Skin of body (tissue), 1 donor: ENCODE measurements at regions not wholly inside any gene's neighbourhood (a gene's known extent, or its start where the extent isn't known, plus 50 kb on each side); places are given as distances from the start of the nearest gene placed in this dataset.
"Not testable (repeated sequence)": the region's sequence is repeated elsewhere in the genome, so short reads cannot be mapped to it uniquely, and the experiment has no call there.

Source experiments
- DNase-seq: peaks from one replicate; lab custom pipeline; 2025; lab: John Stamatoyannopoulos, UW

GRCh38 chr10:29363930-29364329 is 75.1 kb downstream of the LYZL1 start:
- DNase-seq: not testable (repeated sequence)

- not testable (repeated sequence) for DNase-seq
Observed at GRCh38 chr10:29366206-29366605, 77.3 kb downstream of the LYZL1 start.

- DNase-seq: no peak
Observed at GRCh38 chr10:29369419-29369818, 80.5 kb downstream of the LYZL1 start.

- peak; percentile 62 for DNase-seq
Observed at GRCh38 chr10:29370097-29371092, 81.5 kb downstream of the LYZL1 start.

DNA sequence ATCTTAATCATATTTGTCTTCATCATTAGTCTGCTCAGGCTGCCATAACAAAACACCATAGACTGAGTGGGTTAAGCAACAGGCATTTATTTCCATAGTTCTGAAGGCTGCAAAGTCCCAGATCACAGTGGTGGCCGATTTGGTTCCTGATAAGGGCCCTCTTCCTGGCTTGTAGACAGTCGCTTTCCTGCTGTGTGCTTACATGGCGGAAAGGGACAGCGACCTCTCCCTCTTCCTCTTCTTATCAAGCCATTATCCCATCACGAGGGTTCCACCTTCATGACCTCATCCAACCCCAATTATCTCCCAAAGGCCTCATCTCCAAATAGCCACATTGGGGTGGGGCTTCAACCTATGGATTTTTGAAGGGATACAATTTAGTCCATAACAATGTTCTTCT is 84.0 kb downstream of the LYZL1 start:
- DNase-seq: no peak

DNA sequence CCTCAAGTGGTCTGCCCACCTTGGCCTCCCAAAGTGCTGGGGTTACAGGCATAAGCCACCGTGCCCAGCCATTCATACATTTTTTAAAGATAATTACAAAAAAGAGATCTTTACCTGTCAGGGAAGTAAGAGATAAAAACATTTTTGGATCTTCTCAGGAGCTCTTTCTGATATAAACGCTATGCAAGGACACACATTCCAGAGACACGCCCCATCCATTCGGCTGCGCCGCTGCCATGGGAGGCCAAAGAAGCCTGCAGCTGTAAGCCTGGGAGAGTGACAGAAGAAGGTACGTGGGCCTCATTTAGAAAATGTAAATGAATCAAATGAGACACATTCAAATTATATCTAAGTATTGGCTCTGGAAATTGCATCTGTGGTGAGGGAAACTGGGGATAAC is 85.3 kb downstream of the LYZL1 start:
- no peak for DNase-seq

DNA sequence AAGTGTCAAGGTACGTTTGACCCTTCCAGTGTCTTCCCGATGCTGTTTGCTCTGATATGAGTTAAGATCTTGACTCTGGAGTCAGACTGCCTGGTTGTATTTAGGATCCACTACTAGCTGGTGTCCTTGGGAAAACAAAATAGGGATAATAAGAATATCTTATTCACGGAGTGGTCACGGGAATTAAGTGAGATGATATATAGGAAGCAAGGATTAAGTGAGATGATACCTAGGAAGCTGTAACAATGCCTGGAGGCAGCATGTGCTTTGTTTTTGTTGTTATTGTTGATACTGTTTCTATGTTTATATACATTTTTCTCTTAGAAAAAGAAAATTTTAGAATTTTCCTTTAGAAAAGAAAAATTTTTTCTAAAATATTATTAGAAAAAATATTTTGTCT is 87.0 kb downstream of the LYZL1 start:
- DNase-seq: no peak

DNA sequence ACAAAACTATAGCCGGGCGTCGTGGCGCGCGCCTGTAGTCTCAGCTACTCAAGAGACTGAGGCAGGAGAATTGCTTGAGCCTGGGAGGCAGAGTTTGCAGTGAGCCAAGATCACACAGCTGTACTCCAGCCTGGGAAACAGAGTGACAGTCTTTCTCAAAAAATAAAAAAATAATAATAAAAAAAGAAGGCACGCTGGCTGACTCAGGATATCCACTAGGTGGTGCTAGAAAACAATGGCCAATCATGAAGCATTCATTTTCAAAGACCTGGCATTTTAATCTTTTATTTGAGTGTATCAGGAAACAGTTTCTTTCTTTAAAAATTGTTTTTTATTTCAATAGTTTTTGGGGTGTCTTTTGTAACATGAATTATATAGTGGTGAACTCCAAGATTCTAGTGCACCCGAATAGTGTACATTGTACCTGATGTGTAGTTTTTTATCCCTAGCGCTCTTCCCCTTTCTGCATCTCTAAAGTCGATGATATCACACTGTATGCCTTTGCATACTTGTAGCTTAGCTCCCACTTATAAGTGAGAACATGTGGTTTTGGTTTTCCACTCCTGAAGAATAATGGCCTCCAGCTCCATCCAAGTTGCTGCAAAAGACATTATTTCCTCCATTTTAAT is 88.6 kb downstream of the LYZL1 start:
- no peak for DNase-seq

GRCh38 chr10:29378106-29378505 is 89.2 kb downstream of the LYZL1 start:
- no peak for DNase-seq

GRCh38 chr10:29379208-29379607 is 90.3 kb downstream of the LYZL1 start:
- DNase-seq: no peak

- not testable (repeated sequence) for DNase-seq
Observed at GRCh38 chr10:29379777-29380598, 91.1 kb downstream of the LYZL1 start.

GRCh38 chr10:29380599-29381511 is 92.0 kb downstream of the LYZL1 start:
- not testable (repeated sequence) for DNase-seq

DNA sequence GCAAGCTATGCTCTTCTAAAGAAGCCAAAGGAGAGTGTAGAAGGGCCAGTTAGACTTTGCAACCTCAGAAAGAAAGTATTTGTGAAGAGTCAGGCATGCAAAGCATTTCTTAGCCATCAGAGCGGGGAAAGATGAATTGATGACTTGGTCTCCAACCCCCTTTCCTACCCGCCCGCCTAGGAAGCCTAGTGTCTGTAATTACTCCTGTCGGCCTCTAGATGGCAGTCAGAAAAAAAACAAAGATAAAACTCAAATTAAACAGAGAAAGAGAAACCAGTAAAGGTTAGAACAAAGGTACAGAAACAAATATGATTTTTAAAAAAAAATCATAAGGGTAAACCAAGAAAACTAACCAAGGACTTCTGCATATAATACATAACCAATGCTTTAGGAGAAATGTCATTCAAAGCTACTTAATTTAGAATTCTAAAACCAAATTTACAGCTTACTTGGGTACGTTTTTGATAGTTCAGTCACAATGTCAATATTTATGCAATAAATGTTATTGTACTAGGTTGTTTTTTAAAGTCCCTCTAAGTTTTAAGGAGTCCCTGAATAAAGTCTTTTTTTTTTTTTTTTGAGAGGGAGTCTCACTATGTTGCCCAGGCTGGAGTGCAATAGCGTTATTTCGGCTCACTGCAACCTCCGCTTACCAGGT is 97.6 kb downstream of the LYZL1 start:
- DNase-seq: no peak

DNA sequence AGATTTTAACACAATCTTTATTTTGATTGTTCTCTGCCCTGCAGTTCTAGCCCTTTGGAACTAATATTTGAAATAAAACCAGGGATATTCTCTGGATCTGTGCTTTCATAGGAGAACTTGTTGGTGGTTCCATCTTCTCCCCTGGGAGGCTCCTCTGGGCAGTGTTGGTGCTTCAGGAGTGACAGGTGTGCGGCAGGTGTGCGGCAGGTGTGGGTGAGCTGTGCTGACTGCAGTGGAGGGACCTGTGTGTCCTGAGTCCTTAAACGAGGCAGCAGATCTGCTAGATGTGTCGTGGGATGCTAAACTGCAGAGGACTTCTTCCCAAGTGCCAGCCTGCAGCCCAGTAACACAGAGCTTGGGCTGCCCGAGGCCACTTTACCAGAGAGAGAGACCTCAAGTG is 98.4 kb downstream of the LYZL1 start:
- no peak for DNase-seq

DNA sequence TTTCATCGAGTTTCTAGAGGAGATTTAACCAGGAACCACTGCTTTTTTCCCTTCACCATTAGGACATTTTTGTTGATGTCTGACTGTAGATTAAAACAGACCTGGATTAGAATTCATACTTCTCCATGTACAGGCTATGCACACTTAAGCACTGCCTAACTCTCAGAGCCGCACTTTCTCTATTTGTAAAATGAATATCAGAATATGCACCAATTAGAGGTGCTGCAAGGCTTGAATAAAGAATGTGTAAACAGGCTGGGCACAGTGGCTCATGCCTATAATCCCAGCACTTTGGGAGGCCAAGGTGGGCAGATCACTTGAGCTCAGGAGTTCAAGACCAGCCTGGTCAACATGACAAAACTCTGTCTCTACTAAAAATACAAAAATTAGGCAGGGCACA is 99.2 kb downstream of the LYZL1 start:
- not testable (repeated sequence) for DNase-seq

GRCh38 chr10:29389493-29389892 is 100.6 kb downstream of the LYZL1 start:
- DNase-seq: no peak

DNA sequence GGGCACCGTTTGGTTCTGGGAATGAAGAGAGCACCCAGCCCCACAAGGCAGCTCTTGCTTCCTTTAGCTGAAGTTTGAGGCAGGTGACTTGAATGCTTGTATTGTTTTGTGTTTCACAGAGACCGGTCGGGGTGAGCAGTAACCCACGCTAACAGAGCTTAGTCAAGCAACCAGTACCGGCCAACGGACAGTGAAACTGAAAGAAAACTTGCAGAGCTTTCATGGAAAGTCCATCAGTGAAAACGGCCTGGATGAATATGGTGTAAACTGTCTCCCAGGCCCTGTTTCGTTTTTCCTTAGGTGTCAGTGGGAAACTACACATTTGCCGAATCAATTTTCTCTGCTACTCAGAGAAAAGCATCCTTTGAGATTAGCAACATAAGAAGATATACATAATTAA is 101.1 kb downstream of the LYZL1 start:
- DNase-seq: no peak

DNA sequence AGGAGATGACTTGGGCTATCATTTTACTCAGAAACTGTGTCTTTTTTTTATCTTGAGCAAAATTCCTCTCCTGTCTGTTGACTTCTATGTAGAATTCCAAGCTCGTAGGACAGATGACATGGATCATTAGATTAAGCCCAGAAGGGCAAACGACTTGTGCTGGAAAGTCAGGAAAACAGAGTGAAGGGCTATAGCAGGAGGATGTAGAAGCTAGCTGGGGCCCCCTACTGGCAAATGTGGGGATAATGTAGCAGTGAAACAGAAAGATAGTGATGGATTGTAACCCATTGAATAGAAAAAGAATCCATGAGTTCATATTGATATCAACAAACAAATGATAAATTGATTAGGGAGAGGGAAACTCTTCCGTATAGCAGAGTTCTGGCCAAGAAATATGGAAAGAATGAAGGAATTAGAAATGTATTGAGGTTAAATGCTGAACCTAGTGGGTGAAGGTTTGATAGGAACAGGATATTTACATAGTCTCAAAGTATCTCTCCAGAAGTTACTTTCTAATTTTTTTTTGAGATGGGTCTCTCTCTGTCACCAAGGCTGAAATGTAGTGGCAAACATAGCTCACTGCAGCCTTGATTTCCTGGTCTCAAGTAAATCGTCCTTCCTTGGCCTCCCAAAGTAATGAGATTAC is 103.6 kb downstream of the LYZL1 start:
- peak; percentile 7 for DNase-seq

DNA sequence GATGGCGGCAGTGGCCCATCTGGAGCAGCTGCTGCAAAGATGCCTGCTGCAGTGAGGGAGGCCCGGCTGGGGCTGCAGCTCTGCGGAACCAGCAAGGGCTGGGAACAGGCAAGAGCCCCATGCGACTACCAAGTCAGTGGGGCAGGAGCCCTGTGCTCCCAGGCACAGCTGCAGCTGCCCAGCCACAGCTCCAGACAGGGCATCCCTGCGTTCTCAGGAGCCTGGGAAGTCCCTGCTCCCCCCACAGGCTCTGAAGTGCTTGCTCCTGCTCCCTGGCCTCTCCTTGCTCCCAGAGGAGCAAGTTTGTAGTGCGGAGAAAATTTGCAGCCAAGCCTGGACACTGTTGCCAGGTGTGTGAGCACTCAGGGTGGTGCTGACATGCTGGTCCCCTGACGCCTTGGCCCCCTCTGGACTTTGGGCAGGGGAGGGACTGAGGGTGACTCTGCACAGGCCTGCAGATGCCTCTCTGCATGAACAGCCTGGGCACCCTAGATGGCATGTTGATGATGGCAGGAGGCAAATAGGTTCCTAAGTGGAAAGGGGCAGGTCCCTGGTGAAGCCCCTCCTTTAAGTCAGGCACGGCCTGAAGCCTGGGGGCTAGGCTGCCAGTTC is 105.6 kb downstream of the LYZL1 start:
- DNase-seq: no peak
